HG03469 (cell line): ENCODE measurements at regions not wholly inside any gene's neighbourhood (a gene's known extent, or its start where the extent isn't known, plus 50 kb on each side); places are given as distances from the start of the nearest gene placed in this dataset.

ENCODE experiments used
- ATAC-seq: cut with Tn5 transposase; IDR thresholded peaks from one replicate; pipeline ENCODE4 v1.9.1; 2021; ENCODE audit warnings: mild to moderate bottlenecking, moderate library complexity, moderate number of reproducible peaks; ENCODE audit not compliant: unreplicated experiment

DNA sequence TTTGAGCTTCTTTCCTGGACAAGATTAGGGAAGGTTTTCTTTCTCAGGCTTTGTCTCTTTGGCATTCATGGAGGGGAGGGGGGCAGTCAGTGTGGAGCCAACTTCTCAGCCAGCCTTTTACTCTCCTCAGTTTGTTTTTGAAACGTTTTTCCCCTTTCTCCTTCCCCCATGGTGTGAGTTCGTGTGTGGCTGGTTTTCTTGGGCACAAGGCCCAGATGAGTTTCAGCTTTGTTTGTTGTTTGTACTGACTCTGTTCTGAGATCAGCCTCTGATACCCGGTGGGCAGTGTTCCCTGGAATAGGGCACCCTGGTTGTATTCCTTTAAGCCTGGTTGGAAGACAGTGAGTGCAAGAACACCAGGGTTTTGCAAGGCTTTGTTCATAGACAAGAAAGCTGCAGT, 168.2 kb upstream of the RARB start:
- ATAC-seq: no peak

DNA sequence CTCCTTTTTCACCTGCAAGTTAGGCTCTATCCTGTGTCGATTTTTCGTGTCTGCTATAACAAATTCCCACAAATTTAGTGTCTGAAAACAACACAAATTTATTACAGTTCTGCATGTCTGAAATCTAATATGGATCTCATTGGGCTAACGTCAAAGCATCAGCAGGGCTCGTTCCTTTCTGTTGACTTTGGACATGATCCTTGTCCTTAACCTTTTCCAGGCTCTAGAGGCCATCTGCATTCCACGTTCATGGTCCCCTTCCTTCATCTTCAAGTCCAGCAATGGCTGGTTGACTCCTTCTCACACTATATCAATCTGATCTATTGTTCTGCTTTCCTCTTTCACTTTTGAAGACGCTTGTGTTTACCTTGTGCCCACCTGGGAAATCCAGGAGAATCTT, 165.7 kb upstream of the RARB start:
- no peak for ATAC-seq

DNA sequence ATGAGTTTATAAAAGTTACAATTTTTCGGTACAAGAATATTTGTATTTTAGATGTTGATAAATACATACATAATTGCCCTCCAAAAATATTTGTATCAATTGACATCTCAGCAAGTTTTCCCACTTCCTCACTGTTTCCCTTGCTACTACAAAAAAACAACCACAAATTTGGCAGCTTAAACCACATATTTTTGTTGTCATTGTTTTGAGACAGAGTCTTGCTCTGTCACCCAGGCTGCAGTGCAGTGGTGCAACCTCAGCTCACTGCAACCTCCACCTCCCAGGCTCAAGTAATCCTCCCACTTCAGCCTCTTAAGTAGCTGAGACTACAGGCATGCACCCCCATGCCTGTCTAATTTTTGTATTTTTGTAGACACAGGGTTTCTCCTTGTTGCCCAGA, 162.8 kb upstream of the RARB start:
- no peak for ATAC-seq

DNA sequence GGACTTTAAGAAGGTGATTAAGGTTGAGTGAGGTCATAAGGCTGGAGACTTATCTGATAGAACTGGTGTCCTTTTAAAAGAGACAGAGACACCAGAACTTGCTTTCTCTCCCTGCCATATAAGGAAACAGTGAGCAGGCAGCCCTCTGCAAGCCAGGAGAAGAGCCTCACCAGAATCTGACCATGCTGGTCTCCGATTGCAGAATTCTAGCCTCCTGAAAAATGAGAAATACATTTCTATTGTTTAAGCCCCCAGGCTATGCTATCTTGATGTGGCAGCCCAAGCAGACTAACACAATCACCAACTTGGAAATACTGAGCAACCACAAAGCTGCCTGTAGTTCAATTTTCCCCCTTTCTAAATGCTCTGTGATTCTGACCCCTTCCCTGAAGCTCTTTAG, 161.4 kb upstream of the RARB start:
- ATAC-seq: no peak

DNA sequence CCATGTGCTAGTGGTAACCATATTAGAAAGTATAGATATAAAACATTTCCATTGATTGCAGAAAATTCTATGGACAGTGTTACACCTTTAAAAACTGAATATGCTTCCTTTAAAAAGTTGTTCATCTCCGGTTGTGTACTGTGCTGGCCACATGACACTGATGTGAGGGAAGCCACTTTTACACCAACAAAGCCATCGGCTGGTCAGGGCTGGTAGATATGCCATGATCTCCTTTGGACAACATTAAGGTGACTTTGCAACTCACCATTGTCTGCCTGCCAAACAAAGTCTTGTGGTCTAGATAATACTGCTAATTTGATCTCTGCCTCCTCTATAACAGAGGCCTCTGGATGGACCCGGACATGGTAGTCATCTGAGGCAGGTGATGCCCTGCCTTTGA, 156.0 kb upstream of the RARB start:
- no peak for ATAC-seq

DNA sequence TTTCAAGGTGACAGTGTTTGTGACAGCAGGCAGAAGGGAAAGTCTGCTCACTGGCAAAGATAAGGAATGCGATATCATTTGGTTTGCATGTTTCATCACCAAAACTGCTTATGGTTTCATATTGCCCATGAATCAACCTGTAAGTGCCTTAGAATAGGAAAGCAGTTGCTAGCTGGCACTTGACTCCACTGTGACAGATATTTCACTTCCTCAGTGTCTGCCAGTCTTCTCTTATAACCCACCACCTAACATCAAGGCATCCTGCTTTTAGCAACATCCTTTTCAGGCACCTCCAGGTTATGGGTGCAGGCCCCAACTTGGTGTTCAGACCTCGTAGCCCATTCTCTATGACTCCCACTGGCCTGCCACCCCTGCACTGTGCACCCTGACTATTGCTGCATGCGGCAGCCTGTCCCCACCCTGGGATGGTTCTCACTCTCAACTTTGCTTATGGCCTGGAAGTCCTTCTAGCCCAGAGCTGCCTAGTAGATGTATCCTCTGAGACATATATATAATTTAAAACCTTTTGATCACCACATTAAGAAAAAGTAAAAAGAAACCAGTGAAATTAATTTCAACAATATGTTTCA, 154.4 kb upstream of the RARB start:
- ATAC-seq: no peak

DNA sequence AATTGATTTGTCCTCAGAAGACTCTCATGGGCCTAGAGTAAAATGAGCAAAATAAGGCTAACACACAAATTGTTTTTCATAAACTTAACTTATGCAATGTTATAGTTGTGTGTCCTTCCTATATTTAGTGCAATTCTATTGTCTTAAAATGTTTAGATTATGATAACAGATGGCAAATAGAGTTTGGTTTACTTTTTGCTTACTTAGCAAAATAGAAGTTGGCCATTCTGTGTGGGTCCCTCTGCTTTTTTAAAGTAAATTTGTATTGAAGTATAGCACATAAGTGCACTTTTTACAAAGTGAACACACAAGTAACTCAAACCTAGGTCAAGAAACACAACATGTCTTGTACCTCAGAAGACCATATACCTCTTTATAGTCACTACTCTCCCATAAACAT, 150.6 kb upstream of the RARB start:
- no peak for ATAC-seq

DNA sequence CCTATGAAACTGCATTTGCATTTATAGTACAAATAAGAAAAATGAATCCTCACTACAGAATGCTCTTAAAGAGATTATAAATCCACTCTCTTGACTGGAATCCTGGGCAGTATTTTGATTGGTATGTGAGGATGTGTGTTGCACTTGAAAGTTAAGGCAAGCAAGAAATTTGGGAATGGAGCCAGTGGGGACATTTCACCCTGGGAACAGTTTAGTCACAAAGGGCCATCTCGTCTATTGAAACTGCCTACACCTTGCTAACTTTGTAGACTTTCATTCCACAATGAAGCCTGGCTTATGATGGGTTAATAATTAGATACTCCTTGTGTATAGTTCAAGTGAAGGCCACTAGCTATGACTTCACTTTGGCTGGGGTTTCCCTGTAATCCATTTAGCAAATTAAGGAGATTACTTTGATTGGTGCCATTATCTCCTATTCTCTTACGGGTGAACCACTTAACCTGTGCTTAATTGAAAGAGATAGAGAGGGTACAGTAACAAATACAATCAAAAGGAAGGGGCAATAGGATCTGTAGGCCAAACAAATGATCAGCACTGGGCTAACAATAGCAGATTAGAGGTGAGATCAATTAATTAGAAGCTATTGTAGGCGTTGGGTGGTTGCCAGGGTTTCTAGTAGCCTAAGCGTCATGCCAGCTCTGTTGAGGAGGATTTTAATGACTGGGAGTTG, 146.9 kb upstream of the RARB start:
- no peak for ATAC-seq

DNA sequence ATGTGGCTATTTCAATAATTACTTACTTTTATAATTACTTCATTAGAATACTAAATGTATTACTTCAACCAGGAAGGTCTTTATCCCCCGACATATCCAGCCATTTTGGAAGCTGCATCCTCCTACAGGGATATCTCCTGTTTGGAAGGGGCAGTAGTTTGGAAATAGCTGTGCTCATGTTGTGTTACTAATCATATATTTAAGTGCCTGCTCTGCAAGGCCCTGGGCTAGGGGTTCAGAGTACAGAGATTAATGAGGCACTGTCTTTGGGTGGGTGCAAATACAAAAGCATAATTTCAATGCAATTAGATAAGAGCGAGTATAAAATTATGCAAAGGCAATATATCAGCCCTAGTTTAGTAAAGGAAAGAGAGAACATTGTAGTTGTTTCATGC, 146.3 kb upstream of the RARB start:
- ATAC-seq: no peak

DNA sequence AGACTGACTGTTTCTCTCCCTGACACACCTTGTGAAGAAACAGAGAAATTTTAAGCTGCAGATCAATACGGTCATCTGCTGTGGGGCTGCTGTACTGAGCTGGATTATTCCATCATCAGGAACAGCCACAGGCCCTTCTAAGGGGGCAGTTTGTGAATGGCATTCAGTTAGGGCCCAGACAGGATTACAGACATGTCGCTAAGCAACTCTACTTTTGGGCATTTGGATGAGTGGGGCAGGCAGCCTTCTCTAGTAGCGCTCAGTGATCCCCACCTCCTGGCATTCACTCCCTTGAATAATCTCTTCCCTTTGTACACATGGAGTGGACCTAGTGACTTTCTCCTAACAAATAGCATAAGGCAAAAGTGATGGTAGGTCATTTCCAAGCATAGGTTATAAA, 144.4 kb upstream of the RARB start:
- ATAC-seq: no peak

DNA sequence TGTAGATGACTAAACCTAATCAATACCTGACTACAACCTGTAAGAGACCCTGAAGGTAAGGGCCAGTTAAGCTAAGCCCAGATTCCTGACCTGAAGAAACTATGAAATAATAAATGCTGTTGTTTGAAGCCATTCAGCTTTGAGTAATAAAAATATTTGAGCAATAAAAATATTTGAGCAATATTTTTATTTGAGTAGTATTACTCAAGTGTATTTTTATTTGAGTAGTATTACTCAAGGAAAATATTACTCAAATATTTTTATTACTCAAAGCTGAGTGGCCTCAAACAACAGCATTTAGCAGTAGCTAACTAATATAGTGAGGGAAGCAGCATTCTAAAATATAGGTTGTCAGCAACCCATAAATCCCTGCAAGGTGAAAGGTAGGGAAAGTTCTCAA, 143.8 kb upstream of the RARB start:
- no peak for ATAC-seq

DNA sequence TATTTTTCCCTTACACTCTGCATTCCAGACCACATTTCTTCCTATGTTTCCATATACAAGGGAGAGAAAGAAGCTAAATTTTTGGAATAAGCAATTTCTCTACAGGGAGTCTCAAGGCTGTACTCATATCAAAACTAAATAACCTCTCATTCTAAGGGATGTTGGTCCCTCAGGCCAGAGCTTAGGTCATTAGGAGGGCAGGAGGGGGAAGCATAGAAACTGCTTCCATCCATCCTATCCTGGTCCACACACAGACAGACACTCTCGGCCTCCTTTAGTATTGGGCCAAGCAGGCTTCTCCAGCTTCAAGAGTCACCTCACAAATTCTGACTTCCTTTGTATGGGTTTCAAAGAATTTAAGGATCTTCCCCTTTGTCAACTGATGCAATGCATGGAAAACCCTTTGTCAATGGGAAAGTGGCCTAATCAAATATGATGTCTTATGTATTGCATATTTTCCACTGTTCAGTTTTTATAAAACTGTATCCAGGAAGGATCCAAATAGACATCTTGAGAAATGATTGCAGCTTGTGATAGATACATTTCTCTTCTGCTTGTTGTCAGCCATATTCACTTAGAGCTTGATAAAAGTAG, 140.7 kb upstream of the RARB start:
- no peak for ATAC-seq

DNA sequence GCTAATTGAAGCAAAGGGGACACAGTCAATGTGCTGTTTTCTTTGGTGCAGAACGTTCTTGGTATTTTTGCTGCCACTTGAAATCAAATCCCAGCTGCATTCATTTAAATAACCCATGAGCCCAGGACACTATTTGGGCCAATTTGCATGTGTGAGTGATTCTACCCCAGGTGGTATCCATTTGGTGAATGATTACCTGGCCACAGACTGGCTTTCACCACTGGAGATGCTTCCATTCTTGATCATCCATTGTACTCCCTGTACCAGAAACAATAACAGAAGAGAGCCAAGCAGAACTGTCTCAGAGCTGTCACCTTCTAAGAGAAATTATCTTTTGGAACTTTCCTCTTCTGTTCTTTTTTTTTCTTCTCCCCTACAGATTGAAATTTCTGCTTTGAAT, 139.7 kb upstream of the RARB start:
- no peak for ATAC-seq

DNA sequence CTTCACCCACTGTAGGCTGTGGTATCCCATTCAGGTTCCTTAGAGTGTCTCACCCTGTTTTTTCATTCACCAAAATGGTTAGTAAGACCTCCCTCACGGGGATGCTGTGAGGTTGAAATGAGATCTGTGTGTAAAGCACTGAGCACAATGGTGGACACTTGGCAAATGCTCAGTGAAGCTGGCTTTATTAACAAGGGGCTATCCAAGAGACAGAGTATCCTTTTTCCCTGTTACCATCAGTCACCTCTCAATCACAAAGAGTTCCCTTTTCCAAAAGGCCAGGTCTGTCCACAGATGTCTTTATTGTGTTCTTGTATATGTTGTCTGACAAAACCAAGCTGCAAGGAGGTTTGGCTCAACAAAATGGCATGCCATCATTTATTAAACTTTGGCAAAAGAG, 138.9 kb upstream of the RARB start:
- ATAC-seq: no peak

DNA sequence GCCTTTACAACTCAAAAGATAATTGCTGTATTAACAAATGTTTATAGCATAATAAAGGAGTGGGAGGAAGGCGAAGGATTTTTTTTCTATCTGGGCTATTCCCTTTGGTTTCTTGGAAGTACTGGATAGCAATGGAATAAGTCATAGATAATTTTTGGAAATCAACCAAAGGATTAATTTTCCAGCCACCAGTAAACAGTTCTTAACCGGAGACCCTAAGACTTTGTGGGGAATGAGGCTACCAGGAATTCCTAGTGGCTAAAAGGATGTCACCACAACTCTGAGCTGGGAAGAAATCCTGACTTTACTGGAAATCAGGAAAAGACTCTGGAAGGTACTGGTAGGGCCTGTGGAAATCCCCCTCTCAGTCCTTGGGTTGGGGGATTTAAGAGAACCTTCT, 138.4 kb upstream of the RARB start:
- no peak for ATAC-seq

DNA sequence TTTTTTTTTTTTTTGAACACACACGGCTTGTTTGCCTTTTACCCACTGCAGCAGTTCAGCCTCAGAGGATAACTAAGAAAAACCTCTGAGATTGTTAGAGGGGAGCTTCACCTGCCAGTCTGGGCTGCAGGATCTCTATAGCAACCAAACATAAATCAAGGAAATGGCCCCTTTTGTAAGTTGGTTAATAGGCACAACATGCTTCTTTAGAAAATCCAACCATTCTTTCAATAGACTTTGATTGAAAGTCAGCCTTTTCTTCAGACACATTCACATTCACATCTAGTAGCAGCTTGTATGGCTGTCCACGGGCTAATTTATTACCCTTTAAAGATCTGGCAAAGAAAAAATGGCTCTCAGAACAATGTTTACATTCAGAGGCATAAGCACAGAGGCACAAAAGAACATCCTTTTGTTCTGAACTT, 136.6 kb upstream of the RARB start:
- no peak for ATAC-seq

DNA sequence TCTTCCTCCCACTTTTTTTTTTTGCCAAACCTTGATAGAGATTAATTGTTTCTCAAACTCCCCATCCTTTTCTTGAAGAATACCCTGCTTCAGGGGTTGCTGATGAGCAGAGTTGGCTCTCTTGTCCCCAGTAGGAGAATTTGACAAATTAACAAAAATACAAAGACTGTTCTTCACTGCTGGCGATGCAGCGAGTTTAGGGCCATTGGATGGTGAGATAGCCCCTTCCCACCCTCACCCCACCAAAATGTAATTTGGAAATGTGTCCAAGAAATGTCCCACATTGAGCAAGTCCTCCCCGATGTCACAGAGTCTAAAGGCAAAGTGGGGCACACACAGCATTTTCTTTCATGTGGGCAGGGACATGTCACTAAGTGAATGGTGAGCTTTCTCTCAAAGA, 136.0 kb upstream of the RARB start:
- no peak for ATAC-seq

DNA sequence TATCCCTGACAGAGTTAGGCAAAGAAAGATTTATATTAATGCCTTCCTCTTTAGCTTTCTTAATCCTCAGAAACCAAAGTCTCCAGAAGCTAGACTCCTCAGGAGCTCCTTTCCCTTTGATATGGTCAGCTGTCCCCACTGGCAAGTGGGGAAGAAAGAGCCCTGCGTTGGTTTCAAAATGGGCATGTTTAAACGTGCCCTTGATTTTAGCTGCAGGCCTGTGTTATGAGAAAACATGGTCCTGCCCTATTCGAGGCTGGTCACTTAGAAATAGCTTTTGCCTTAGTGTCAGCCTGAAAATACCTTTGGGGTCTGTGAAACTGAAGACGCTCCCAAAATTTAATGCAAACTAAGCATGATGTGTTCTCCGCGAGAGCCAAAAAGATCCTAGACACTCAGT, 135.5 kb upstream of the RARB start:
- no peak for ATAC-seq

DNA sequence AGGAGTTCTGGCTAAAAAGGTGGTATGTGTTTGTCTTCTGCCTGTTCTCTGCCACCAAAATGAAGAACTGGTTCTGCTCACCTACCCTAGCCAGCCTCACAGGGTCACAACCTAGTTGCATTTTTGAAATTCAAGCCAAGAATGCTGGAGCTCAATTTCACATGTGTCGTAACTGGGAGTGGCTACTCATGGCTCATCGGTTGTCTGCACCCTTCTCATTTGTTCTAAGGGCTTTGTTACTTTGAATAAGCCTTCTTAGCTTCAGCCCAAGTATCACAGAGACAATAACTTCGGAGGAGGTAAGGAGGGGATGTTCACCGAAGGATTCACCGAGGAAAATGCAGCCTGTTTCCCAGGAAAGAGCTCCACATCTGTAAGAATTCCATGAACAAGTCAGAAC, 134.3 kb upstream of the RARB start:
- no peak for ATAC-seq

DNA sequence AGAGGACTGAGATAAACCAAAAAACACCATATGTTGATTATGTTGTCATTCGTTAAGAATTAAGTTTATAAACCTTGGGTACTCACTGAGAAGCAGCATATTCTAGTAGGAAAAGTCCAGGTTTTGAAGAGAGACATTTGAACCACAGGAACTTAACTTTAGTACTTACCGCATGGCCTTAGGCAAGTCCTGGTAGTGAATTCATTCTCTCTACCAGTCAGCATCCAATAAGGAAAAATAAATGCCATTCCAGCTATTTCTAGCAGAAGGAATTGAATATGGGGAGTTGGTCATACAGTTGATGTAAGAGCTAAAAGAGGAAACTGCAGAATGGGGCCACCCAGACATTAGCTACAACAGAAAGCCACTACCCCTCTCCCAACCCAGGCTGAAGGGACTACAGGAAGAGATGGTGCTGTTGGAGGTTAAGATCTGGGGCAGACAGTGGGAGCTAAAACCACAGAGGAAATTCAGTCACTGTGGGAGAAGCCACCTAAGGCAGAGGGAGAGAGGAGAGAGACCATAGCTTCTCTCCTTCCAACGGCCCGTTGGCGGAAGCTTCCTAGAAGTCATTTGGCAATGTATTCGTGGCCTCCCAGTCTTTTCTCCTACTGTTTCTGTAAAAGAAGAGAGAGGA, 133.8 kb upstream of the RARB start:
- no peak for ATAC-seq

DNA sequence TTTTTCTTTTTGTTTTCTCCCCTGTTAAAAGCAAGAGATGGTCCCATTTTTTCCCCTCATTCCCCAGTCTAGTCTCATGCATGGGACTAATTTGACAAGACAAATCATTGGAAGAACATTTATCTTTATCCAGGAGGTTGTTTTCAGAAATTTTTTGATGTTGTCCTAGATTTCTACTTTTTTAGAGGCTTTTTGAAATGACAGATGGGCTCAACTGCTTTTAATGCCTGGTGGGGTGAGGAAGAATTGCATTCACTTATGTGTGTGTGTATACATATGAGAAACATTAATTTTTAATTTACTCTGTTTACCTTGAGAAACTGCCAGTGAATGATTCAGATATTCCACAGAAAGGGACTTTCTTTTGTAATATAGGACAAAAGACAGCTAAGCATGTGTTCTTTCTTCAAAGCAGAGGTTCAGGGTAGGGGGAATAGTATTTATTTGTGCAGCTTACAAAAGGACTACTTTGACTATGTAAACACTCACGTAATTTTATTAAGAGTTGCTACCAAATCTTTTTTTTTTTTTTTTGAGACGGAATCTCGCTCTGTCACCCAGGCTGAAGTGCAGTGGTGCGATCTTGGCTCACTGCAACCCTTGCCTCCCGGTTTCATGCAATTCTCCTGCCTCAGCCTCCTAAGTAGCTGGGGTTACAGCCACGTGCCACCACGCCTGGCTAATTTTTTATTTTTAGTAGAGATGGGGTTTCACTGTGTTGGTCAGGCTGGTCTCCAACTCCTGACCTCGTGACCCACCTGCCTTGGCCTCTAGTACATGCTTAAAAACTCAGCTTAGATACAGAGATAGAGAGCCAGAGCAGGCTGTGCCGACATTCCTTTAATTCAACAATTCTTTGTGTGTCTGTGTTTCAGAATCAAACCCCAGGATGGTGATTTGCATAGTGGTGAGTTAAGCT, 130.1 kb upstream of the RARB start:
- no peak for ATAC-seq
